IMR-90 (cell line): ENCODE measurements at regions not wholly inside any gene's neighbourhood (a gene's known extent, or its start where the extent isn't known, plus 50 kb on each side); places are given as distances from the start of the nearest gene placed in this dataset.

Source experiments
- BHLHE40 ChIP-seq: fragments of 150-350 bp; IDR thresholded peaks from 2 replicates; pipeline ENCODE4 v1.6.1; 2016; ENCODE audit warnings: mild to moderate bottlenecking, low read depth, low read length
- MAZ ChIP-seq: IDR thresholded peaks from 2 replicates; pipeline ENCODE4 v1.6.1; 2012; ENCODE audit warnings: low read depth, mild to moderate bottlenecking, low read length, improper control_type of control experiment, moderate library complexity, borderline replicate concordance
- TF ChIP-seq, protein P1 (sequence below): conservative IDR thresholded peaks from 2 replicates; pipeline ENCODE4 v1.5.1; 2012; ENCODE audit warnings: mild to moderate bottlenecking, low read depth, low read length, improper control_type of control experiment
- TF ChIP-seq, protein P2 (sequence below): fragments of 150-350 bp; IDR thresholded peaks from 2 replicates; pipeline ENCODE4 v1.6.1; 2017; ENCODE audit warnings: mild to moderate bottlenecking, antibody characterized with exemption, low read length, low read depth

DNA sequence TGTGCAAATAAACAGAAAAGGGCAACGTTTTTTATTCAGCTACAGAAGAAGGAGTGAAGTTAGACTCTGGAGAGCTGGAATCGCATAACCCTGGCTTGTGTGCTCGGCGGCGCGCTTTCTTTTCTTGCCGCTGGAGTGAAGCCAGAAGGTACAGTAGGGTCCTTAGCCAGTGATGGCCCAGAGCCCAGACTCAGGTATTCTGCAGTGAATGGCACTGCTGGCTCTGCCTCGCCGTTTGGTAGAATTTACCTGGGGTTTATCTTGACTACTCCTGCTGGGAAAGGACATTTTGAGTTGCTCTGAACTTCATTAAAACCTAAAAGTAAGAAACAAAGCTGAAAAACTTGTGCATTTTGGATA, 56.9 kb upstream of the TIAM2 start:
- TF ChIP-seq, protein P1, sequence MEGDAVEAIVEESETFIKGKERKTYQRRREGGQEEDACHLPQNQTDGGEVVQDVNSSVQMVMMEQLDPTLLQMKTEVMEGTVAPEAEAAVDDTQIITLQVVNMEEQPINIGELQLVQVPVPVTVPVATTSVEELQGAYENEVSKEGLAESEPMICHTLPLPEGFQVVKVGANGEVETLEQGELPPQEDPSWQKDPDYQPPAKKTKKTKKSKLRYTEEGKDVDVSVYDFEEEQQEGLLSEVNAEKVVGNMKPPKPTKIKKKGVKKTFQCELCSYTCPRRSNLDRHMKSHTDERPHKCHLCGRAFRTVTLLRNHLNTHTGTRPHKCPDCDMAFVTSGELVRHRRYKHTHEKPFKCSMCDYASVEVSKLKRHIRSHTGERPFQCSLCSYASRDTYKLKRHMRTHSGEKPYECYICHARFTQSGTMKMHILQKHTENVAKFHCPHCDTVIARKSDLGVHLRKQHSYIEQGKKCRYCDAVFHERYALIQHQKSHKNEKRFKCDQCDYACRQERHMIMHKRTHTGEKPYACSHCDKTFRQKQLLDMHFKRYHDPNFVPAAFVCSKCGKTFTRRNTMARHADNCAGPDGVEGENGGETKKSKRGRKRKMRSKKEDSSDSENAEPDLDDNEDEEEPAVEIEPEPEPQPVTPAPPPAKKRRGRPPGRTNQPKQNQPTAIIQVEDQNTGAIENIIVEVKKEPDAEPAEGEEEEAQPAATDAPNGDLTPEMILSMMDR, result no peak
- TF ChIP-seq, protein P2, sequence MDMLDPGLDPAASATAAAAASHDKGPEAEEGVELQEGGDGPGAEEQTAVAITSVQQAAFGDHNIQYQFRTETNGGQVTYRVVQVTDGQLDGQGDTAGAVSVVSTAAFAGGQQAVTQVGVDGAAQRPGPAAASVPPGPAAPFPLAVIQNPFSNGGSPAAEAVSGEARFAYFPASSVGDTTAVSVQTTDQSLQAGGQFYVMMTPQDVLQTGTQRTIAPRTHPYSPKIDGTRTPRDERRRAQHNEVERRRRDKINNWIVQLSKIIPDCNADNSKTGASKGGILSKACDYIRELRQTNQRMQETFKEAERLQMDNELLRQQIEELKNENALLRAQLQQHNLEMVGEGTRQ, result no peak
- TF ChIP-seq BHLHE40 (no peak), MAZ (no peak)
